IMR-90 (cell line): ENCODE measurements at regions not wholly inside any gene's neighbourhood (a gene's known extent, or its start where the extent isn't known, plus 50 kb on each side); places are given as distances from the start of the nearest gene placed in this dataset.

Source experiments
- CTCF ChIP-seq: conservative IDR thresholded peaks from 2 replicates; pipeline ENCODE4 v1.5.1; 2012; ENCODE audit warnings: mild to moderate bottlenecking, low read depth, low read length, improper control_type of control experiment
- POLR2A ChIP-seq: IDR thresholded peaks from 2 replicates; pipeline ENCODE4 v1.6.1; 2012; ENCODE audit warnings: mild to moderate bottlenecking, low read depth, low read length
- TF ChIP-seq, protein P1 (sequence below): fragments of 150-350 bp; IDR thresholded peaks from 2 replicates; pipeline ENCODE4 v1.6.1; 2017; ENCODE audit warnings: mild to moderate bottlenecking, antibody characterized with exemption, low read length, low read depth

DNA sequence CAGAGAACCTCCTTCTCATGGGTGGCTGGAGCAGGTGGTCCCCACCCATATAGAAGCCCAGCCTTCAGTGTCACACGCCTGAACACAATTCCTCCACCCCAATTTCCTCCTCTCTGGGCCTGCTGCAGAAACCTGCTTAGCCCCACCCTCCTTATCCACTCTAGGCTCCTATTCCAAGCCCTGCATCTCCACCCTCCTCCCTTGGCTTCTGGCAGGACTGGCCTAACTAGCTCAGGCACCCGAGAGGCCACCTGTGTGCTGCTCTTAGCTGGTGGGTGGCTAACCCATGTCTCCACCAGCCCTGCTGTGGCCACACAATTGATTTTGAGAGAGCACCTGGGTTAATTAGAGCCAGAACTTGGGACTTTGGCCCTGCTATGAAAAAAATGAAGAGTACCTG lies 77.3 kb upstream of the ATP10B start:
- TF ChIP-seq CTCF: no peak
- TF ChIP-seq POLR2A: no peak
- TF ChIP-seq, protein P1, sequence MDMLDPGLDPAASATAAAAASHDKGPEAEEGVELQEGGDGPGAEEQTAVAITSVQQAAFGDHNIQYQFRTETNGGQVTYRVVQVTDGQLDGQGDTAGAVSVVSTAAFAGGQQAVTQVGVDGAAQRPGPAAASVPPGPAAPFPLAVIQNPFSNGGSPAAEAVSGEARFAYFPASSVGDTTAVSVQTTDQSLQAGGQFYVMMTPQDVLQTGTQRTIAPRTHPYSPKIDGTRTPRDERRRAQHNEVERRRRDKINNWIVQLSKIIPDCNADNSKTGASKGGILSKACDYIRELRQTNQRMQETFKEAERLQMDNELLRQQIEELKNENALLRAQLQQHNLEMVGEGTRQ: no peak
